Muscle layer of duodenum (tissue), 2 donors: ENCODE measurements at regions not wholly inside any gene's neighbourhood (a gene's known extent, or its start where the extent isn't known, plus 50 kb on each side); places are given as distances from the start of the nearest gene placed in this dataset.

Experiments used
- H3K27ac ChIP-seq: one replicate; pipeline ENCODE4 v1.7.0; 2013; ENCODE audit warnings: mild to moderate bottlenecking, low read length
- H3K27me3 ChIP-seq: one replicate; pipeline ENCODE4 v1.7.0; 2013; ENCODE audit warnings: low read depth, mild to moderate bottlenecking, control low read depth, low read length
- H3K36me3 ChIP-seq, 2 donors: one replicate each; pipeline ENCODE4 v1.7.0; 2013; ENCODE audit warnings: low read length in 2 of 2, control low read depth in 1 of 2, mild to moderate bottlenecking in 1 of 2; ENCODE audit not compliant: insufficient read depth in 2 of 2, control insufficient read depth in 1 of 2
- H3K4me1 ChIP-seq, 2 donors: one replicate each; pipeline ENCODE4 v1.7.0; 2013; ENCODE audit warnings: low read length in 2 of 2, mild to moderate bottlenecking in 2 of 2, control low read depth in 1 of 2, moderate library complexity in 1 of 2; ENCODE audit not compliant: insufficient read depth in 2 of 2, control insufficient read depth in 1 of 2
- H3K4me3 ChIP-seq, 2 donors: one replicate each; pipeline ENCODE4 v1.7.0; 2013; ENCODE audit warnings: low read length in 2 of 2, low read depth in 1 of 2, mild to moderate bottlenecking in 1 of 2
- H3K9me3 ChIP-seq, 2 donors: one replicate each; pipeline ENCODE4 v1.7.0; 2013; ENCODE audit warnings: low read length in 2 of 2, control low read depth in 1 of 2, mild to moderate bottlenecking in 1 of 2; ENCODE audit not compliant: control insufficient read depth in 1 of 2
- donor health status: healthy.

- no peaks in the 10 kb centered on the region for H3K36me3 ChIP-seq
- H3K4me1 ChIP-seq = no peaks in the 10 kb centered on the region
- peaks cover 0 to 4% of the 10 kb centered on the region in 2 donors for H3K9me3 ChIP-seq
- no peak overlapping the region for H3K27ac ChIP-seq
- no peaks in the 10 kb centered on the region for H3K27me3 ChIP-seq
- peak overlapping the region in 1 of 2 donors; percentile 3 for H3K4me3 ChIP-seq
Measured at GRCh38 chr16:13756411-13757140, 163.4 kb upstream of the ERCC4 start.

- Histone ChIP-seq H3K9me3 (no peaks in the 10 kb centered on the region), H3K27me3 (no peaks in the 10 kb centered on the region), H3K4me3 (no peak overlapping the region), H3K4me1 (no peaks in the 10 kb centered on the region), H3K27ac (no peak overlapping the region), H3K36me3 (no peaks in the 10 kb centered on the region)
Measured at GRCh38 chr16:13766334-13766733, 153.6 kb upstream of the ERCC4 start.

GRCh38 chr16:13767215-13767614 lies 152.7 kb upstream of the ERCC4 start:
- Histone ChIP-seq H3K4me3 (no peak overlapping the region), H3K9me3 (no peaks in the 10 kb centered on the region), H3K27ac (no peak overlapping the region), H3K36me3 (no peaks in the 10 kb centered on the region), H3K4me1 (no peaks in the 10 kb centered on the region), H3K27me3 (no peaks in the 10 kb centered on the region)

- no peaks in the 10 kb centered on the region for H3K9me3 ChIP-seq
Measured at GRCh38 chr16:13768471-13768870, 151.5 kb upstream of the ERCC4 start.

GRCh38 chr16:13770436-13770835 lies 149.5 kb upstream of the ERCC4 start:
- H3K4me3 ChIP-seq = no peak overlapping the region
- no peak overlapping the region for H3K27ac ChIP-seq

More at GRCh38 chr16:13768471-13768870, 151.5 kb upstream of the ERCC4 start:
- Histone ChIP-seq H3K27me3 (no peaks in the 10 kb centered on the region), H3K4me1 (no peaks in the 10 kb centered on the region), H3K36me3 (no peaks in the 10 kb centered on the region), H3K27ac (no peak overlapping the region), H3K4me3 (no peak overlapping the region)

GRCh38 chr16:13772782-13773181 lies 147.2 kb upstream of the ERCC4 start:
- Histone ChIP-seq H3K36me3 (no peaks in the 10 kb centered on the region), H3K27ac (no peak overlapping the region), H3K4me3 (no peak overlapping the region), H3K4me1 (no peaks in the 10 kb centered on the region), H3K9me3 (peaks cover 0 to 2% of the 10 kb centered on the region in 2 donors), H3K27me3 (no peaks in the 10 kb centered on the region)

More at GRCh38 chr16:13770436-13770835, 149.5 kb upstream of the ERCC4 start:
- Histone ChIP-seq H3K27me3 (no peaks in the 10 kb centered on the region), H3K9me3 (no peaks in the 10 kb centered on the region), H3K36me3 (no peaks in the 10 kb centered on the region), H3K4me1 (no peaks in the 10 kb centered on the region)

- H3K4me3 ChIP-seq = no peak overlapping the region
- peaks cover 4 to 8% of the 10 kb centered on the region in 2 donors for H3K9me3 ChIP-seq
- no peaks in the 10 kb centered on the region for H3K36me3 ChIP-seq
- H3K27me3 ChIP-seq = no peaks in the 10 kb centered on the region
- H3K27ac ChIP-seq = no peak overlapping the region
- no peaks in the 10 kb centered on the region for H3K4me1 ChIP-seq
Measured at GRCh38 chr16:13779676-13780075, 140.3 kb upstream of the ERCC4 start.

GRCh38 chr16:13780406-13781168 lies 139.4 kb upstream of the ERCC4 start:
- H3K27ac ChIP-seq = no peak overlapping the region
- no peaks in the 10 kb centered on the region for H3K36me3 ChIP-seq
- H3K4me1 ChIP-seq = no peaks in the 10 kb centered on the region
- H3K9me3 ChIP-seq = peaks cover 4 to 7% of the 10 kb centered on the region in 2 donors
- H3K27me3 ChIP-seq = no peaks in the 10 kb centered on the region
- H3K4me3 ChIP-seq = no peak overlapping the region

GRCh38 chr16:13781169-13781564 lies 138.8 kb upstream of the ERCC4 start:
- H3K36me3 ChIP-seq = no peaks in the 10 kb centered on the region
- H3K4me1 ChIP-seq = no peaks in the 10 kb centered on the region
- H3K27ac ChIP-seq = no peak overlapping the region
- no peak overlapping the region for H3K4me3 ChIP-seq
- no peaks in the 10 kb centered on the region for H3K27me3 ChIP-seq
- H3K9me3 ChIP-seq = peaks cover 4 to 6% of the 10 kb centered on the region in 2 donors

GRCh38 chr16:13781575-13782338 lies 138.2 kb upstream of the ERCC4 start:
- H3K4me1 ChIP-seq = no peaks in the 10 kb centered on the region
- no peaks in the 10 kb centered on the region for H3K27me3 ChIP-seq
- peaks cover 4 to 6% of the 10 kb centered on the region in 2 donors for H3K9me3 ChIP-seq
- H3K36me3 ChIP-seq = no peaks in the 10 kb centered on the region
- no peak overlapping the region for H3K27ac ChIP-seq
- H3K4me3 ChIP-seq = no peak overlapping the region

- Histone ChIP-seq H3K36me3 (no peaks in the 10 kb centered on the region), H3K27ac (no peak overlapping the region), H3K4me3 (no peak overlapping the region), H3K4me1 (peaks cover 0 to 18% of the 10 kb centered on the region in 2 donors), H3K9me3 (peaks cover 0 to 5% of the 10 kb centered on the region in 2 donors), H3K27me3 (no peaks in the 10 kb centered on the region)
Measured at GRCh38 chr16:13791095-13791494, 128.9 kb upstream of the ERCC4 start.
